SK-N-SH (cell line): ENCODE measurements at regions not wholly inside any gene's neighbourhood (a gene's known extent, or its start where the extent isn't known, plus 50 kb on each side); places are given as distances from the start of the nearest gene placed in this dataset.

Source experiments
- CTCF ChIA-PET: fragments of 300-600, 350-600 bp; formaldehyde crosslinking; extraction: SDS; loops from one replicate; lab custom pipeline; 2021; lab: Yijun Ruan, JAX
- POLR2A ChIA-PET: fragments of 350-600 bp; sonication (Branson Sonifier 250); formaldehyde crosslinking; extraction: SDS; loops from one replicate; lab custom pipeline; 2020; ENCODE audit warnings: antibody characterized with exemption, inconsistent platforms; lab: Yijun Ruan, JAX
- DNase-seq: peaks from one replicate; pipeline ENCODE4 v3.0.0; 2012
- H2AFZ ChIP-seq: fragments of 200-600 bp; sonication (generic); 2 replicates; pipeline ENCODE4 v1.8.1; 2016; ENCODE audit warnings: antibody characterized with exemption, mild to moderate bottlenecking, low read depth
- H3F3A ChIP-seq: fragments of 200-600 bp; sonication (generic); replicated peaks from 2 replicates; pipeline ENCODE3; 2016; ENCODE audit warnings: antibody characterized with exemption, mild to moderate bottlenecking; ENCODE audit not compliant: insufficient read depth
- H3K27ac ChIP-seq, 2 experiments: fragments of 200-500 bp in 1 of 2; fragments of 200-600 bp in 1 of 2; sonication (Bioruptor generic) in 1 of 2; sonication (generic), shearing (Covaris generic) in 1 of 2; 2 replicates each; pipeline versions ENCODE4 v1.5.1 to v1.6.1; 2014 to 2016; ENCODE audit warnings: low read depth in 2 of 2, inconsistent platforms in 1 of 2, low read length in 1 of 2, mild to moderate bottlenecking in 1 of 2, mixed read lengths in 1 of 2
- H3K27me3 ChIP-seq: fragments of 200-600 bp; sonication (generic), shearing (Covaris generic); 2 replicates; pipeline ENCODE4 v1.6.1; 2016; ENCODE audit warnings: mixed run types; ENCODE audit not compliant: insufficient read depth
- H3K36me3 ChIP-seq, 2 experiments: fragments of 200-500 bp in 1 of 2; fragments of 200-600 bp in 1 of 2; sonication (Bioruptor generic) in 1 of 2; sonication (generic) in 1 of 2; replicated peaks in 1 of 2; 2 replicates each; pipeline versions ENCODE3 to v1.5.1; 2014 to 2016; ENCODE audit warnings: low read length in 1 of 2, mild to moderate bottlenecking in 1 of 2; ENCODE audit not compliant: insufficient read depth in 2 of 2, control insufficient read depth in 1 of 2
- H3K4me1 ChIP-seq, 2 experiments: fragments of 200-500 bp in 1 of 2; fragments of 200-600 bp in 1 of 2; sonication (Bioruptor generic) in 1 of 2; sonication (generic), shearing (Covaris generic) in 1 of 2; 2 replicates each; pipeline versions ENCODE4 v1.5.1 to v1.6.1; 2014 to 2016; ENCODE audit warnings: low read depth in 1 of 2, low read length in 1 of 2, mixed run types in 1 of 2; ENCODE audit not compliant: insufficient read depth in 2 of 2, control insufficient read depth in 1 of 2
- H3K4me2 ChIP-seq: fragments of 200-600 bp; sonication (generic), shearing (Covaris generic); 2 replicates; pipeline ENCODE4 v1.6.1; 2017; ENCODE audit warnings: mixed run types
- H3K4me3 ChIP-seq, 2 experiments: fragments of 200-500 bp in 1 of 2; fragments of 200-600 bp in 1 of 2; sonication (Bioruptor generic) in 1 of 2; sonication (generic), shearing (Covaris generic) in 1 of 2; 2 replicates each; pipeline versions ENCODE4 v1.5.1 to v1.8.1; 2014 to 2016; ENCODE audit warnings: low read depth in 2 of 2, inconsistent platforms in 1 of 2, low read length in 1 of 2, mild to moderate bottlenecking in 1 of 2, mixed read lengths in 1 of 2, moderate library complexity in 1 of 2
- H3K79me2 ChIP-seq: fragments of 200-600 bp; sonication (generic); 2 replicates; pipeline ENCODE4 v1.8.1; 2017; ENCODE audit warnings: mild to moderate bottlenecking; ENCODE audit not compliant: insufficient read depth
- H3K9ac ChIP-seq: fragments of 200-600 bp; sonication (generic); 2 replicates; pipeline ENCODE4 v1.6.1; 2017; ENCODE audit warnings: mixed run types
- H3K9me2 ChIP-seq: fragments of 200-600 bp; sonication (generic); 2 replicates; pipeline ENCODE4 v1.6.1; 2017; ENCODE audit warnings: mixed run types
- H3K9me3 ChIP-seq: fragments of 200-600 bp; sonication (generic); 2 replicates; pipeline ENCODE4 v1.6.1; 2017; ENCODE audit warnings: mixed run types, mild to moderate bottlenecking, moderate library complexity
- H4K20me1 ChIP-seq: fragments of 200-600 bp; sonication (generic); 2 replicates; pipeline ENCODE4 v1.6.1; 2017; ENCODE audit warnings: mild to moderate bottlenecking, mixed run types; ENCODE audit not compliant: insufficient read depth
- CHD2 ChIP-seq: fragments of 150-350 bp; IDR thresholded peaks from 2 replicates; pipeline ENCODE4 v1.6.1; 2018; ENCODE audit warnings: low read length; ENCODE audit not compliant: partially characterized antibody
- ELF1 ChIP-seq: IDR thresholded peaks from 2 replicates; pipeline ENCODE4 v1.4.0; 2012
- EZH2phosphoT487 ChIP-seq: fragments of 200-600 bp; sonication (generic); IDR thresholded peaks from 2 replicates; pipeline ENCODE4 v1.6.1; 2017; ENCODE audit warnings: low read depth, mixed run types, mild to moderate bottlenecking, antibody characterized with exemption, moderate library complexity, borderline replicate concordance
- FOSL2 ChIP-seq: IDR thresholded peaks from 2 replicates; pipeline ENCODE4 v1.4.0; 2012; ENCODE audit warnings: low read depth, mild to moderate bottlenecking, moderate library complexity, borderline replicate concordance
- FOXJ3 ChIP-seq: sonication (generic); formaldehyde crosslinking; IDR thresholded peaks from 2 replicates; pipeline ENCODE4 v1.5.1; 2020; ENCODE audit warnings: mild to moderate bottlenecking, missing genetic modification reagents
- FOXM1 ChIP-seq: IDR thresholded peaks from 2 replicates; pipeline ENCODE4 v1.4.0; 2012; ENCODE audit warnings: low read depth, mild to moderate bottlenecking
- GATA2 ChIP-seq: sonication (generic); formaldehyde crosslinking; IDR thresholded peaks from 2 replicates; pipeline ENCODE4 v1.5.0; 2020; ENCODE audit warnings: mild to moderate bottlenecking, missing genetic modification reagents
- MEF2A ChIP-seq: IDR thresholded peaks from 2 replicates; pipeline ENCODE4 v1.4.0; 2012; ENCODE audit warnings: low read depth, borderline replicate concordance
- MXI1 ChIP-seq: IDR thresholded peaks from 2 replicates; pipeline ENCODE4 v1.6.1; 2012; ENCODE audit warnings: mild to moderate bottlenecking, low read depth, low read length, improper control_type of control experiment
- NFIC ChIP-seq: IDR thresholded peaks from 2 replicates; pipeline ENCODE4 v1.4.0; 2012; ENCODE audit warnings: borderline replicate concordance
- RCOR1 ChIP-seq: fragments of 150-350 bp; IDR thresholded peaks from 2 replicates; pipeline ENCODE4 v1.6.1; 2017; ENCODE audit warnings: antibody characterized with exemption, low read length
- SIN3A ChIP-seq: IDR thresholded peaks from 2 replicates; pipeline ENCODE4 v1.6.1; 2012; ENCODE audit warnings: low read depth, mild to moderate bottlenecking, low read length, moderate library complexity, borderline replicate concordance
- YY1 ChIP-seq: IDR thresholded peaks from 2 replicates; pipeline ENCODE4 v1.4.0; 2012; ENCODE audit warnings: low read depth, mild to moderate bottlenecking
- whole genome bisulfite sequencing: methylation state at CpG from one replicate; pipeline ENCODE4 v1.1.6; 2017; ENCODE audit warnings: low lambda C conversion rate; 5-methylcytosine and 5-hydroxymethylcytosine counted together
- TF ChIP-seq, protein P1 (sequence below): IDR thresholded peaks from 2 replicates; pipeline ENCODE4 v1.4.0; 2012; ENCODE audit warnings: low read depth, borderline replicate concordance
- TF ChIP-seq, protein P2 (sequence below): IDR thresholded peaks from 2 replicates; pipeline ENCODE4 v1.6.1; 2012; ENCODE audit warnings: mild to moderate bottlenecking, low read depth, low read length, moderate library complexity
- TF ChIP-seq, protein P3 (sequence below): IDR thresholded peaks from 2 replicates; pipeline ENCODE4 v1.4.0; 2012; ENCODE audit warnings: low read depth

DNA sequence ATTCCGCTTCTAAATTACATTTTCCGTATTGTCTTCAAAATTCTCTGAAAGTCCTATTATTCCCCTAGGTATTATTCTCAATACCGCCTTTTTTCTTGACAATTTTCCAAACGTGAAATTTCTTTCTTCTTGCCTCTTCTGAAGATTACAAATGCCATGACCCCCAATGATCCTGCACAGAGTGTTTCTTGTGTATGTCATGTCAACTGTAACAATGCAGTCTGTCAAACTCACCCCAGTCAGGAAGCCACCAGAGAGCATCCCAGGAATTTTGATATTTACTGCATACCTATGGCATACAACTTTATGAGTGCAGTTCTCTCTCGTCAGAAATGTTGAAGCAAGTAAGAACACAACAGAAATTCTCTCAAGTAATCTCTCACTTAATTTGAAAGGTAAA lies 847.3 kb upstream of the CDH8 start:
- Histone ChIP-seq H3K27ac (no peak overlapping the region), H4K20me1 (no peaks in the 10 kb centered on the region), H3K9me2 (no peaks in the 10 kb centered on the region), H3K4me3 (no peak overlapping the region), H3K9me3 (no peaks in the 10 kb centered on the region; the same call in 1 of the 2 replicates), H3K4me1 (no peaks in the 10 kb centered on the region), H3K36me3 (no peaks in the 10 kb centered on the region), H3K9ac (no peak overlapping the region), H3K27me3 (no peaks in the 10 kb centered on the region), H2AFZ (no peak overlapping the region), H3F3A (no peaks in the 10 kb centered on the region), H3K79me2 (no peaks in the 10 kb centered on the region), H3K4me2 (no peak overlapping the region)
- no peak for DNase-seq
- TF ChIP-seq FOSL2, result no peak
- TF ChIP-seq, protein P1, sequence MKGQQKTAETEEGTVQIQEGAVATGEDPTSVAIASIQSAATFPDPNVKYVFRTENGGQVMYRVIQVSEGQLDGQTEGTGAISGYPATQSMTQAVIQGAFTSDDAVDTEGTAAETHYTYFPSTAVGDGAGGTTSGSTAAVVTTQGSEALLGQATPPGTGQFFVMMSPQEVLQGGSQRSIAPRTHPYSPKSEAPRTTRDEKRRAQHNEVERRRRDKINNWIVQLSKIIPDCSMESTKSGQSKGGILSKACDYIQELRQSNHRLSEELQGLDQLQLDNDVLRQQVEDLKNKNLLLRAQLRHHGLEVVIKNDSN, result no peak
- POLR2A ChIA-PET, result no interaction called here
- CTCF ChIA-PET, result no interaction called here
- 52% methylated on average over 5 of the region's 5 CpGs for WGBS

DNA sequence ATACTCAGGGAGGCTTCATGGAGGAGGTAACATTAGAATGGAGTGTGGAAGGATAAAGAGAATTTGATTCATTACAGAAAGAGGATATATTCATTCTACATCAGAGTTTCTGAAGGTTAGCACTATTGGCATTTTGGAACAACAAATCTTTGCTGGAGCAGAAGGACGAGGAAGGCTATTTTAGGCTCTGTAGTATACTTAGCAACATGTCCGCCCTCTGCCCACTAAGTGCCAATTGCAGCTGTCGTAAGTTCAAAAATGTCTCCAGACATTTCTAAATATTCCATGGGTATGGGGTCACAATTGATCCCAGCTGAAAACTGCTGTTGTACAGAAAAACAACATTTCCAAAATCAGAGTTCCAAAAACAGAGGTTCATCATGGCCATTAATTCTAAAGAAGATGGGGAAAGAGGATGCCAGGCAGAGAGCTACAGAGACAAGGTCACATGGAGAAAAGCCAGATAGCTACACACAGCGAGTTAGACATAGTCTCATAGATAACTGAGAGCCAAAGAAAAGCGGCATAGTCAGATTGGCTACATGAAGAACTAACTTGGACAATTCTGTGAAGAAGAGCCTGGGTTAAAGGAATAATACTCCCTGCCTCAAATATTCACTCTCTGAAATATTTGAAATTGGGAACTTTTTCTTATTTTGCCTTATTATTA lies 846.4 kb upstream of the CDH8 start:
- no peaks in the 10 kb centered on the region for H3K79me2 ChIP-seq
- no peaks in the 10 kb centered on the region for H3K27me3 ChIP-seq
- H3K9me3 ChIP-seq, result no peaks in the 10 kb centered on the region; the same call in 1 of the 2 replicates
- TF ChIP-seq FOSL2 (no peak), MXI1 (no peak), SIN3A (no peak), ELF1 (no peak), EZH2phosphoT487 (no peak), MEF2A (no peak), NFIC (no peak), FOXJ3 (CRISPR knock-in tag) (no peak), CHD2 (no peak), RCOR1 (no peak), YY1 (no peak), GATA2 (CRISPR knock-in tag) (no peak), FOXM1 (no peak)
- TF ChIP-seq, protein P2, sequence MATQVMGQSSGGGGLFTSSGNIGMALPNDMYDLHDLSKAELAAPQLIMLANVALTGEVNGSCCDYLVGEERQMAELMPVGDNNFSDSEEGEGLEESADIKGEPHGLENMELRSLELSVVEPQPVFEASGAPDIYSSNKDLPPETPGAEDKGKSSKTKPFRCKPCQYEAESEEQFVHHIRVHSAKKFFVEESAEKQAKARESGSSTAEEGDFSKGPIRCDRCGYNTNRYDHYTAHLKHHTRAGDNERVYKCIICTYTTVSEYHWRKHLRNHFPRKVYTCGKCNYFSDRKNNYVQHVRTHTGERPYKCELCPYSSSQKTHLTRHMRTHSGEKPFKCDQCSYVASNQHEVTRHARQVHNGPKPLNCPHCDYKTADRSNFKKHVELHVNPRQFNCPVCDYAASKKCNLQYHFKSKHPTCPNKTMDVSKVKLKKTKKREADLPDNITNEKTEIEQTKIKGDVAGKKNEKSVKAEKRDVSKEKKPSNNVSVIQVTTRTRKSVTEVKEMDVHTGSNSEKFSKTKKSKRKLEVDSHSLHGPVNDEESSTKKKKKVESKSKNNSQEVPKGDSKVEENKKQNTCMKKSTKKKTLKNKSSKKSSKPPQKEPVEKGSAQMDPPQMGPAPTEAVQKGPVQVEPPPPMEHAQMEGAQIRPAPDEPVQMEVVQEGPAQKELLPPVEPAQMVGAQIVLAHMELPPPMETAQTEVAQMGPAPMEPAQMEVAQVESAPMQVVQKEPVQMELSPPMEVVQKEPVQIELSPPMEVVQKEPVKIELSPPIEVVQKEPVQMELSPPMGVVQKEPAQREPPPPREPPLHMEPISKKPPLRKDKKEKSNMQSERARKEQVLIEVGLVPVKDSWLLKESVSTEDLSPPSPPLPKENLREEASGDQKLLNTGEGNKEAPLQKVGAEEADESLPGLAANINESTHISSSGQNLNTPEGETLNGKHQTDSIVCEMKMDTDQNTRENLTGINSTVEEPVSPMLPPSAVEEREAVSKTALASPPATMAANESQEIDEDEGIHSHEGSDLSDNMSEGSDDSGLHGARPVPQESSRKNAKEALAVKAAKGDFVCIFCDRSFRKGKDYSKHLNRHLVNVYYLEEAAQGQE, result no peak
- TF ChIP-seq, protein P1, result no peak
- TF ChIP-seq, protein P3, sequence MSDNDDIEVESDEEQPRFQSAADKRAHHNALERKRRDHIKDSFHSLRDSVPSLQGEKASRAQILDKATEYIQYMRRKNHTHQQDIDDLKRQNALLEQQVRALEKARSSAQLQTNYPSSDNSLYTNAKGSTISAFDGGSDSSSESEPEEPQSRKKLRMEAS, result no peak
- H3K36me3 ChIP-seq, result no peaks in the 10 kb centered on the region
- H3K4me3 ChIP-seq, result no peak overlapping the region
- no peak overlapping the region for H3K4me2 ChIP-seq
- no peak overlapping the region for H2AFZ ChIP-seq
- ChIA-PET POLR2A (no interaction called here), CTCF (interaction anchor here (2.7 kb wide), 1 partner anchor 407 kb away, joined by 8 read pairs; no protein-coding TSS in a partner anchor)
- WGBS, result 49% methylated on average over 5 of the region's 5 CpGs
- H3F3A ChIP-seq, result no peaks in the 10 kb centered on the region
- H3K9ac ChIP-seq, result no peak overlapping the region
- no peak overlapping the region for H3K27ac ChIP-seq
- H3K4me1 ChIP-seq, result no peaks in the 10 kb centered on the region
- DNase-seq, result no peak
- H3K9me2 ChIP-seq, result no peaks in the 10 kb centered on the region
- H4K20me1 ChIP-seq, result no peaks in the 10 kb centered on the region
